HG02623 (cell line): ENCODE measurements at regions not wholly inside any gene's neighbourhood (a gene's known extent, or its start where the extent isn't known, plus 50 kb on each side); places are given as distances from the start of the nearest gene placed in this dataset.

Experiments used
- ATAC-seq: cut with Tn5 transposase; IDR thresholded peaks from one replicate; pipeline ENCODE4 v1.9.1; 2021; ENCODE audit warnings: moderate library complexity; ENCODE audit not compliant: unreplicated experiment

DNA sequence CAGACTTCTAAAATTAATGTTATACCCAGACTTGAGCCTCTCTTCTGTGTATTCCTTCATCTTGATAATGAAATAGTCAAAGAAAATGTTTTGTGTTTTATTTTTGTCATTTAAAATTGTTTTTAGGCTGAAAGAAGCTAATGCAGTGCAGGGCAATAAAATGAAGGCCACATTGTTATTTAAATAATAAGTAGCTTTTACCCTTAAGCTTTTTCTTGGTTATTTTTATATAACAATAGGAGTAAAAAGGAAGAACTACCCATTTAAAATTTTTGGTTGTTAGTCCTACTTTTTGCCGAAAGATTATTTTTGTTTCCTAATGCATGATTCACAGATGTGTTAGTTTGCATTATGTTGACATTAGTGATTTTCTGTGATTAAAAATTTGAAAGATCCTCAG lies 181.0 kb upstream of the MEOX2 start:
- ATAC-seq, result no peak

DNA sequence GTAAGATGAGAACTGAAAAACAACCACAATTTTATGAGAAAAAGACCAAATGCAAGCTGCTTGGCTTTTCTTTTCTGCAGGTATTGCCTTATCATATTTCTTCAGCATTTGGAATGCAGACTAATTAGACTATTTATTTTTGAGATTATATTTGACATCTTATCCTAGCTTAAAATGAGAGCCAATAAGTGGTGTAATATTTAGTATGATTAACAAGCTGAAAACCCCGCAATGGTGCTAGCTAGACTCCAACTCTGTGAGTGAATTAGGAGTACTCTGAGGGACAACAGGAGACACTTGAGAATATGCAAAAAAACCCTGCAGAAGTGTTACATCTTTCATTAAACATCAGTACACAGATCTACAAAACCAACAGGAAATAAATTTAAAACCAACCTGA lies 180.3 kb upstream of the MEOX2 start:
- ATAC-seq, result no peak

DNA sequence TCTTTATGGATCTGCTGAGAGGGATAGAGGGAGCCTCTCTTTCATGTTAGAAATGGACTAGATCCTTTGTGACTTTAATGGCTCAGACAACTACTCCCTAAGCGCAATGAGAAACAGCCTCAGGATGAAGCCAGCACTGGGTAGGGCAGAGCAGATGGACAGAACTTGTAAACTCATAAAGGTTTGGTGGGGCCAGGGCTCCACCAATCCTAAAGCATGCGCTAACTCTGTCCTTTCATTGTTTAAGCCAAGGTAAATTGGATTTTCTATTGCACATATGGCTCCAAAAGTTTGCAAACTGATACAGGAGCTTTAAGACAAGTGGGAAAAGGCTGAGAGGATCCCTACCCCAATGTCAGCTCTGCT lies 178.1 kb upstream of the MEOX2 start:
- ATAC-seq, result no peak

DNA sequence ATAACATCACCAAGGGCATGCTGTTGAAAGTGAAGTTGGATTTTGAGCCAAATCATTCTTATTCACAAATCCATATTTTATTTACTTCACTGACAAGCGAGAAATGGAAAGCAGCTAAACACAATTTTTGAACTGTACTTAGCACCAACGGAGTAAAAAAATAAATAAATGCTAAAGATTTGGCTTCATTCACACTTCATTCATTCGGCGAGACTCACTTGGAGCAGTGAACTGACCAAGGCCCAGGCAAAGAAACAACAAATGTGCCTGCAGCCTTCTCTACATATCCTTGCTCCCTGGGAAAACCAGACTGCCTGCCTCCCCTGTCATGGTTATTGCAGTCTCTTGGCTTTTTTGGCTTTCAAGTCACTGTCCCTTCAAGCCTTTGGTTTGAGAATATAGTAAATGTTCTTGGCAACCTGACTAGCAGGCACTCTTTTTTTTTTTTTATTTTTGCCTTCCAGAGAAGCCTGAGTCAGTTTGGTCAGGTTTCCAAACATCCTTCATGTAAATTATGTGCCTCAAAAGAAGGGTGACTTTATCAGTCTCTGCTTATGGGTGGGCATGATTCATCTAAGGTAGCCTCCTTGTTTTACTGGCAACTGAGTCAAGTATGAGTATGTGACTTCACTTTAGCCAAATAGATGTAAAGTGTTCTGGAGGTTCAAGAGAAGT lies 177.6 kb upstream of the MEOX2 start:
- no peak for ATAC-seq

DNA sequence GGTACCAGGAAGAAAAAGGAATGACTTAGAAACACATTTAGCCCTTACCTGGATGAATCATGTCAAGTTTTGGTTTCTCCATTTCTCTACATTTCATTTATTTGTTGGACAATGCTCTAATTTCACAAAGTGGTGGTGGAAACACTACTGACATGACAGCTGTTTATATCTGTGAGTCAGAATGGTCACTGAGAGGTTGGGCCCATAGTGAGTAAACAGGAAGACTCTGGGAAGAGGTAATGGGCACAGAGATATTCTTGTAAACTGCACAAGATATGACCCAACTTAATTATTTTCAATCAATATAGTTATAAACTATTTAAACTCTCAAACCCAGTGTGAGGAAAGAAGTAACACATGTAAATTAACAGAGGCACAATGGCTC lies 176.3 kb upstream of the MEOX2 start:
- no peak for ATAC-seq

DNA sequence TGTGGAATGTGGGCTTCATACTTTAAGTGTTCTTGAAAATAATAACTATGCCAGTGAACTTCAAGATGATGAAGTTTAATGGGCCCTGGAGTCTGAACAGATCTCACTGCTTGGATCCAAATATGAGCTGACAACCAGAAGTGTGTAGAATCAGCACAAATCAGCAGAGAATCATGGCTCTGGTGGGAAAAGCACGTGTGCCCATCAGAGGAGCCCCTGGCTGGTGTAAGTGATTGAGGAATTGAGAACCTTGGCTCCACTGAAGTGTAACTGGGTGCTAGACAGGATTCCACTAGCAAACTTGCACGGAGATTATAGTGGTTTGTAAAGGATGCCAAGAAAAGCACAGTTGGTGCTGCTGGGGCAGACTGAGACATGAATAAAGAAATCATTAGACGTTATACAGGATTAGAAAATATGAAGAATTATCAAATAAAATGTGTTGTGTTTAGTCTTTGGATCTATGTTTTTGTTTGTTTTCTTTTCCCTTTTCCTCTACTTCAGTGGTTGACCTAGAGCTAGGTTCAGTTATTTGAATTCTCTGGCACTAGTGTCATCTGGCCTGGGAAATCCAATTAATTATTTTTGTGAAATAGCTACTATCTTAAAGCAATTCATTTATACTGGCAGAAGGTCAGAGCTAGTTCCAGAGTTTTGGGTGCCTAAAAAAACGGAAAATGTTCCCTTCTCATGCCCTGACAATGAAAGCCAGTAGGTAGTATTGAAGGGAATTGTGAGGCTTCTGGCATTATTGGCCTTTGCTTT lies 175.7 kb upstream of the MEOX2 start:
- ATAC-seq, result no peak

DNA sequence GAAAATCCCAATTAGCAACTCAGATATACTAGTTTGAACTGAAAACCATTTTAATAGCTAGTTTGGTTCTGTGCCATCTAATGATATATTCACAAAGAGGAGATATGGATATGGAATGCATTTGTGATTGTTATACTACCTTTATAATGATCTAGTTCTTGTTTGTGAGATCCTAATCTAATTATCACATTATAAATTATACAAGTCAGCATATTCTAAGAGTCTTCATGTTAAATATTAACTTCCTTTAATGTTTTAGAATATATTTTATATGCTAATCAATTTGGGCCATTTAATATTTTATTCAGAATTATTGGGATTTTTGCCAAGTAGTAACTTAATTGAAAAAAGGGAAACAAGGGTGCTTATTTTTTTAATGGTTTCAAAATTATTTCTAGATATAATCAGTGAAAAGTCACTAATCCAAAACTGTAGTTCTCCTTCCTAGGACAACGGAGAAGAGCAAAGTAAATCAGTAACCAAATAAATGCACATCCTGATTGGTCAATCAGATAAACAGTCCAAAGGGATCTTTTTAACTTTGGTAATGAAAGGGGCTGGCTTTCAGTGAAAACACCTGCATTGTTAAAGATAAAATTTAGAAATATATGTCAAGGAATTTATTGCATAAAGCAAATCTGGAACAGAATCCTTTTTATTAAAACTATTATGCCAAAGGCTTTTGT lies 173.9 kb upstream of the MEOX2 start:
- no peak for ATAC-seq

DNA sequence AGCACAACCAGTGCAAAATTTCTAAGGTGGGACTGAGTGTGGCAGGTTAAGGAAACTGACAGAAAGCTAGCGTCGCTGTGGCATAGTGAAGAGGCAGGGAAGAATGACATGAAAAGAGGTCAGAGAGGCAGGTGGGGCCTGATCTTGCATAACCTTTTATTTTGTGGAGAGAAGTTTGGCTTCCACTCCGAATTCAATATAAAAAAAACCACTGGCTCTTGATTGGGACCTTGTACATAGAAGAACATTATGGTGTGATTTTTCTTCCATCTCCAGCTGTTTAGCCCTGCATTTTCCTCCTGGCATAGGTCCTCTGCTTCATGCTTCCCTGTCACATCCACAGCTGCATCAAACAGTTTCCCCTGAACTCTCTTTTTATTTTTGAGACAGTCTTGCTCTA lies 170.5 kb upstream of the MEOX2 start:
- no peak for ATAC-seq

DNA sequence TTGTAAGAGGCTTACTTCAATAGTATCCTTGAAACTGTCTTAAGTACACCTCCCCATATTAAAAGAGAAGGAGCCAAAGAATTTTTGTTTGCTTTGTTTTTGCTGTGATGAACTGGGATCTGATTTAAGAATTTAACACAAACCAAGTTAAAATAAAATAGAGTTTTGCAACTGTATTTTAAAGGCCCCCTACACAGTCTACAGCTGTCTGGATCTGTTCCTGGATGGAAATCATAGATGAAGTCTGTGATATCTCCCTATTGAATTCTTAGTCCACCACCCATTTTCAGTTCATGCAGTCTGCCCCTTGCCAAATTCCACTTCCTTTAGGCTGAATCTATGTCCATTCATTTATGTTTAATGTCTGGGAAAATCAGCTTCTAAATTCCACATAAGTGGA lies 169.8 kb upstream of the MEOX2 start:
- ATAC-seq, result no peak

DNA sequence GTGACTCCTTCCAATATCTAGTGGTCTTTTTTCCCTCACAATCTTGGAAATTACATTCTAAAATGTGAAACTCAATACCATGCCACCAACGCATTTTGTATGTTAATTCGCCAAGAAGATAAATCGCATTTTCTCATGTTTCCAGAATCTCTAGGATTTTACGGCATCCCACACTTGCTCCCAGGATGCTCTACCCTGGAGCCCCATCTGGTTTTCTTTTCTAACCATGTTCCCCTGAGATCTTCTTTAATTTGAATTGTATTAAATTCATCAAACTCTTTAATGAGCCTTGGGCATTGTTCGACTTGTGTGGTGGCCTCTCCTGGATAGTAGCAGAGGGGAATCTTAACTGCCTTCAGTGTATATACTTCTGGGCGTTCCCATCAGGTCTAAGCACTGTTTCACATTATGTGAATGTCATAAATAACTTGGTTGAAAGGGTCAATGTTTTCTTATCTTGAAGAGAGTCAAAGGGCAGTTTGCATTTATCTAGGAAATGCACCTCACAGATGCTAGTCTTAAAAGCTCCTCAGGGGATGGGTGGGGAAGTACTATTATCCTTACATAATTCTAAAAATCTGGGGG lies 169.1 kb upstream of the MEOX2 start:
- no peak for ATAC-seq

DNA sequence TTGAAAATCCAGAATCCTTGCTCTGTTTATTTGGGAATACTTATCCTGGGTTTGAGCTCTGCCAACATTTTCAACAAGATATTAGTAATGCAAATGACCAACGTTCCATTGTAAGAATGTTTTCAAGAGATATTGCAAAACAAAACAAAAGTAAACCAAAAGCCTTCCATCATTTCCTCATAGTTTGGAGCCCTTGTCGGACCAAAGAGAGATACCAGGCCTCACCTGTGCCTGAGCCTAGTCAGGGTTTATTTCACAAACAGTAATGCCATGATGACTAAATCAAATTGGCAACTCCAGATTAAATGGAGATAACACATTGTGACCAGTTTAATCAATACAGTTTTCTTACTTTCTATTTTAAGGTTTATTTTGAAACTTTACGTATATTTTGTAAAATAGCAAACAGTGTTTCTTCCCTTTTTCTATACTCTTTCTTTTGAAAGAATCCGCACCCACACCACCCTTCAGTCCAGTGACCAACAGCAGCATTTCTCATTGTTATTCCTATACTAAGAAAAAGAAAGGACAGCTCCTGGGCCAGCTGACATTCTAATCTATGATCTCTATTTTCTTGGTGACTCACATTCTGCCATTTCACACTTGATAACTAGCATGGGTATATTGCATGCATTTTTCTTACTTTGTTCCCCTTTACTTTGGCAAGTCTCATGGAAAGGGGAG lies 168.5 kb upstream of the MEOX2 start:
- no peak for ATAC-seq

DNA sequence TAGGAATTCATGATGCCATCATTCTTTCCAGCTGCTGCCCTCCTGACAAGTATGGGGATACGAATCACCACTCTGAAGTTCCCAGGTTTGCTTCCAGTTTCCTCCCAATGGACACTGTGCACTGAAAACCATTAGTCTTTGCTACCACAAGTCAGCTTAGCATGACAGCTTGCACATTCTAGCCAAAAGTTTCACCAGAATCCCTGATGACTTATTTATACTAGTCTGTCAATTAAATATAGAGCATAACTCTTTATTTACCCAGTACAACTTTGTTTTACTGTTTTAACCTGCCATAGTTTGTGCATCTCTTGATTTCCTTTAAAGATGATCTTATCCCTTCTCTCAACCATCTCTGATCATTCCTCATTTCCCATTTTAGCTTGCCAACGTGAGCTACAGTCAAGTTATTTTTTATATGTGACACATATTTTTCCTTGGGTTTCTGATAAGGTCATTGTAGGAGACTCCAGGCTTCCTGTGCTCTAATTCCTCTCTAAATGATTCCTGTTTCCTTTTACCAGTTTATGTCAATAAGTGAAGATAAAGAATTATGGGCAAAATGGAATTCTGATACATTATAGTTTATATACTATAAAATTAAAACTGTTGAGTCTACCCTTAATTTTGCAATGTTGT lies 167.5 kb upstream of the MEOX2 start:
- no peak for ATAC-seq

DNA sequence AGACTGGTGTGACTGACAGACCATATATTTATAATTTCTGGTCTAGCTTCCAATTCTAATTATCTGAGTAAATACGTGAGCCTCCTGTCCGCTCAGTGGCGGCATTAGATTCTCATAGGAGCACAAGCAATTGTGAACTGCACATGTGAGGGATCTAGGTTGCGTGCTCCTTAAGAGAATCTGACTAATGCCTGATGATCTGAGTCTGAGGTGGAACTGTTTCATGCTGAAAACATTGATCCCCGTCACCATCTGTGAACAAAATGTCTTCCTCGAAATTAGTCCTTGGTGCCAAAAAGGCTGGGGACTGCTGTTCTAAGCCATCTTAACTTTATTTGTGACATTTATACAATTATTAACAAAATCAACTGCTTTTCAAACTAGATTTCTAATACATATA lies 164.7 kb upstream of the MEOX2 start:
- ATAC-seq, result no peak

DNA sequence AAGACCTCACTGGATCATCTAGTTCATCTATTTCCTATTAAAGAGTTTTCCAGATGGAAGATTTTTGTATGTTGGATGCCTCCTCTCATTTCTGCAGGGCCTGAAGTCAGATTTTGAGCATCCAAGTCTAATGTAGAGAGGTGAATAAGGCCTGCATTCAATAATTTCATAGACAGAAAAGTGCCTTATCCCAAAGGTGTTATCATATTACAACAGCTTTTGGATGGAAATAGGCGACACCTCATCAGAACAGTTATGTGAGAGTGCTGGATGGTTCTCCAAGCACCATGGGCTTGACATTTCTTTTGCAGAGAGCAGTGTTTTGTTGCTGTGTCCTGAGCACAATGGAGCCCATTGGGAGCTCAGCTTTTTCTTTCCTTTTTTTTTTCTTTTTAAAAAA lies 162.4 kb upstream of the MEOX2 start:
- ATAC-seq, result no peak

DNA sequence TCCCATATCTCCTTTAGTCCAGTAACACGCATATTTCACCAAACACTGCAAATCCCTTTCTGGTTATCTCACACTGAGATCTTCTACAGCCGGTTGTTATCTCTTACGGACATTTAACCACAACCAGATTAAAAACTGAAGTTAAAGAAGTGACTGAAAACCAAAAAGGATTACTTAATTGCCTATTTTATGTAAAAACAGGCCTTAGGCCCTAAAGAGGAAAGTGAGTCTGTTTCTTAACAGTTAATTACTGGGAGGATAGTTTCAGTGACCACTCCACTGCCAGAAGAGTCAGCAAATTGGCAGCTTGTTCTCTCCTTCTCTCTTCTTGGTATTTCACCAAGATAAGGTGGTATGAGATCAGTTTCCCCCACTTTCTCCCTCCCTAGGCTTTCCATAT lies 161.9 kb upstream of the MEOX2 start:
- no peak for ATAC-seq

DNA sequence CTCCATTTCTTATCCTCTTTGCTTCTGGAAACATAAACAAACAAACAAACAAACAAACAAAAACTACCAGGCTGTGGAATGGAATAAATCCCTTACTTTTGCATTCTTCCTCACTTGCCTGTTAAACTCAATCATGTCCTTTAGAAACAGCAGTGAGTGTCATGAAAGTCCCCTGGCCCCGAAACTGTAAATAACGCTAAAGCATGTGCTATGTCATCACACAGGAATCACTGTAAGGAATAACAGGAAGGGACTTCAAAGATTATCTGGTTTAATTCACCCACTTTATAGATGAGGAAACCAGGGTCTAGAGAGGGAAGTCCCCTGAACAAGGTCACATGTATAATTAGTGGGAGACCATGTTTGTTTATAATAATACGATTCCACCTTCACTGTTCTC lies 159.4 kb upstream of the MEOX2 start:
- ATAC-seq, result no peak

DNA sequence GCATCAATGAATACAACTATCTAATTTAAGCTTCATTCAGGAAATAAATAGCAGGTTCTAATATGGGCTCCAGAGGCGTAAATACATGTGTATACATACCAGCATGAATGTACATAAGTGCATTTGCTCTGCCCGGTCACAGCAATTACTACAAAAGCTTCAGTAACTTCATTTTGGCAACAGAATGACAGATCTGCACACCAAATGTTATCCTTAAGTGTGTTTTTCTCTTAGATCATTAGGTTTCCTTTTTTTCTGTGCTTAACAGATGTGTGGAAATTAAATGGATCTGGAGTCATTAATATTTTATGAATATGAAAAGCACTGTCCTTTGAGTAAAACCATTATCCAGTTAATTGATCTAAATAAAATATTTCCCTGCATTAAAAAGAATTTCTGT lies 159.0 kb upstream of the MEOX2 start:
- no peak for ATAC-seq

DNA sequence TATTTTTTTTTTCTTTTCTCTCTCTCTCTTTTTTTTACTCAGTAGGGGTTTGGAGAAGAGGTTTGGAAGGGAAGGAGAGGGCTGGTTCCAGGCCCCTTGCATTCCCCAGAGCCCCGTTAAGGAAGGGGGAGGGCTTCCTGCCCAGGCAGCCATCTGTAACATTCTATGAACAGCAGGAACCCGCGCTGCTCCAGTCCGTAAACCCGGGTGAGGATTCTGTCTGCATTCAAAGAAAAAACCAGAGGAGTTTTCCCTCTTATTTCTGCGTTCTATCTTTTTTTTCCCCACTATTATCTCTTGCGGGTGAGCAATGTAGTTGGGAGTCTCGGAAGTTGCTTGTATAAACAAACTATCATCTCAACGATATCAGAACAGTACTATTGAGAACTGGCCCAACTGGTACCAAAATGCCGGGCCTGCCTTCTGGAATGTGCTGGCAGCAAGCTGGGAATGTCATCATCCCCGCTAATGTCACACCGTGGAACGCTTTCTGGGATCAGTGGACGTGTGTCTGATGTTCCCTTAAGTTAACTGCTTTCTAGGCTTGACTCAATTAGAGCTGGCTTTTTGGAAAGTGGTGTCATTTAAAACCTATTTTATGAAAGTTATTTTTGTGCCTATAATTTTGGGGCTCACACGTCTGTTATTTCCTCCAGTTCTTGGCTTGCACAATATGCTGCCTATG lies 153.1 kb upstream of the MEOX2 start:
- ATAC-seq, result no peak

DNA sequence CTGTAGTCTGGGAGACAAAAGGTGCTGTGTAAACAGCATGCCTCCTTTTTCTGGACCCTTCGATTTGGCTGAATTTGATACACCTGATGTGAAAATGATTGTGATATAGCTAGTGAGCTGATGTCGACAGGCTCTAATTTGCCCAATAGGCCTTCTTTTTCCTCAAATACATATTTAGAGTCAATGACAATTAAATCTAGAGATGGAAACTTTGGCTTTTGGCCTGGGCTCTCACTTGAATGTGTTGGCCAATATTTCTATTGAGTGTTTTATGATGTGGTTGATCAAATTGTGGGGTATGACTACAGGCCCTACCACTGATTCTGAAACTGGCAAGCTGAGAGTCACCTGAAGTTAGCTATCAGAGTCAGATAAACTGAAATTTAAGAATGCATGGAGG lies 151.8 kb upstream of the MEOX2 start:
- ATAC-seq, result no peak

DNA sequence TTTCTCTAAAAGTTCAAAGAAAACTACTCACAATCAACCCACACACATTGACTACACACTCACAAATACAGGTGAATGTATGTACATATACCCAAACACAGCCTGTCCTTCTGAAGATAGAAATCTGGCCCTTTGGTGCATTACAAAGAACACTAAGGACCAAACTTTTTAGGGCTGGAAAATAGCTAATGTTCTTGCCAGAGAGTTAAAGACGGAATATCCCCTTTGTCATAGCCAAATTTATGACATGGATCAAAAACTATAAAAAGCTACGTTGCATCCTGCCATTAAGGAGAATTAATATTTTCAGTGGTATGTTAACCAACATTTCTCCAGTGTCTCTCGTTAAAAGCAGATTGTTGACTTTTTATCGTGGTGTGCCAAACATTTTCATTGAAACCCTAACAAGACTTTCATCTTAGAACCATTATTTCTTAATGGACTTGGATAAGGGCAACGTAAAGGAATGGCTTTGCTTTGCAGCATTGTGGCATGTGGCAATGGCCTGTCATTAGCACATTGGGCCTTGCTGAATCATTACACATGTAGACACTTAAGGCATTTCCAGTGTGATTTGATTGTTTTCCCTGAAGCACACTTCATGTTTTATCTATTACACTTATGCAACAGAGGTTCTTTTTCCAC lies 150.9 kb upstream of the MEOX2 start:
- no peak for ATAC-seq
